Dermis blood vessel endothelial cell (primary cell): ENCODE measurements at regions not wholly inside any gene's neighbourhood (a gene's known extent, or its start where the extent isn't known, plus 50 kb on each side); places are given as distances from the start of the nearest gene placed in this dataset.
"Not testable (repeated sequence)": the region's sequence is repeated elsewhere in the genome, so short reads cannot be mapped to it uniquely, and the experiment has no call there.

ENCODE experiments used
- DNase-seq: peaks from one replicate; pipeline ENCODE4 v3.0.0; 2010

DNA sequence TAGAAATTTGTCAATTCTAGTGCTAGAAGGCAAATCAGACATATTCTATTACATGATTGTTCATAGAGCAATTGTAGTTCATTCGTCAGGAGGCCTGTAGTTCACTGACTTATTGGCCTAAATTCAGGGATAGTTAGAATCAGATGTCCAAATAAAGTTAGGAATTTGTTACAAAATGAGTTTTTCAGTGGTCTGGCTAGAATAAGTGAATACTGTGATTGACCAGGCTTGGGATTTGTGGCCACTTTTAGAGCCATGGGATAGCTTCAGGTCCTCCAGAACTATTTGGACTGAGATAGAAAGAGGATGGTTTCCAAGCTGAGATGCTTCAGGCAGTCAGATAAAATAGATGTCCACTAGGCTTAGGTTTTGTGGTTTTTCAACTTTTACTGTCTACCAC lies 199.1 kb upstream of the MPDZ start:
- no peak for DNase-seq

DNA sequence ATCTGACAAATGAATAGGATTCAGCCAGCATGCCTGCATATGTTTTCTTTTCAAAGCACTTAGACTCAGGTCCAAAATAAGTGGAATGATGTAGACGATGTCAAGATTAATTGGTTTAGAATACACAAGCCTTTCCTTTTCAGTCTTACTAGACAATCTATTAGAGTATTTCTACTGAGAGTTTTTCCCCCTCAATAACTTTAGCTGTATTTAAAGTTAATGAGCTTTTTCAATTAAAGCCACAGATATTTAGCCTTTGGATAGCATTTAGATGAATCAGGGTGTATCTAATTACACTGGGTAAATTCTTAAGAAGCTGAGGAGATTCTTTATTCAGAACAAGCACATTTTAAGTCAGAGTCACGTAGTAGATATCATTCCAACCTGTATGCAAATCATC lies 198.7 kb upstream of the MPDZ start:
- no peak for DNase-seq

DNA sequence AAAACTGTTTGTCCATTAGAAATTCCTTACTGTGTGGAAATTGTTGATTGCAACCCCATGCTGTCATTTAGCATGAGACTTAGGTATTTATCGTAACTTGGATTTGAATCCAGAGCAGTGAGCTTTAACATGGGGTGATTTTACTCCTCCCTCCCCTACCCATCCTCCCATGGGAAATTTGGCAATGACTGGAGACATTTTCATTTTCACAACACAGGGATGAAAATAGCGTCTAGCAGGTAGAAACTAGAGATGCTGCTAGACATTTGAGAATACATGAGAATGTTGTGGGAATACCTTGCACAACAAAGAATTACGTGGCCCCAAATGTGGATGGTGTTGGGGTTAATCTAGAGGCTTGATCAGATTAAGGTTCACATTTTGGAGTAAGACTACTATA lies 191.3 kb upstream of the MPDZ start:
- no peak for DNase-seq

DNA sequence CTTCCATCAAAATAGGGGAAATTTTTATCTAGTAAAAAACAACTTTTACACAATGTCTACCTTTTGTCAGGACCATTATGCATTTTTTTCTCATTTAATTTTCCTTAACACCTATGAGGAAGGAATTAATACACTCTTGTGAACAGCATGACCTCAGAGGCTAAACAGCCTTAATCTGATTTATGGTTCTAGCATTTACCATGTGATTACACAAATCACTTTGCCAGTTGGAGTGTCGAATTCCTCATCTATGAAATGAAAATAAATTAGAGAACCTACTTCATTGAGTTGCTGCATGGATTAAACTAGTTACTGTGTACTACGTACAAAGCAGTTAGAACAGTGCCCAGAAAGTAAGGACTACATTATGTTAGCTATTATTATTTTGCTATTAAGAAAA lies 187.7 kb upstream of the MPDZ start:
- DNase-seq: no peak

DNA sequence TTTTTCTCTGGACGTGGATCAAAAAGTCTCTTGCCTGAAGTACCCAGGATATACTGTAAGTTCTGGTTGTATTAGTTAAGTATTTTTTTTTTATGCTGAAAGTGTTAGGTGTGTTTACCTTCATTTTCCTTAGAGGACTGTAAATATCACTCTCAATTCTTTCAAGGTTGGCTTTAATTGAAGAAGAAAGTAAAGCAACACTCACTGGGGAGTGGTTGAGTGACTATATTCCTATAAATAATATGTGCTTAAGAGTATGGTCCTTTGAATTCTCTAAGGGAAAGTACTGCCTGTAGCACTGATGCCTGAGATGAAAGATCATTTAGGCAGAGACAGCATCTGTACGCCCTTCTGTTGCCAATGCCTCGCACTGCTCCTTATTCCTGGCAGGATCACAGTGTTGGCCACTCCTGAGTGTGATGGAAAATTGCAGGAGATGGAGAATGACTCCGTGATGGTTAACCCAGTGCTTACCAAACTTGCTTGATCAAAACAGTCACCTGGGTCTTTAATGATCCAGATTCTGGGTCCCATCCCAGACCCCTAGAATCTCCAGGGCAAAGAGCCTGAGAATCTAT lies 182.0 kb upstream of the MPDZ start:
- no peak for DNase-seq

DNA sequence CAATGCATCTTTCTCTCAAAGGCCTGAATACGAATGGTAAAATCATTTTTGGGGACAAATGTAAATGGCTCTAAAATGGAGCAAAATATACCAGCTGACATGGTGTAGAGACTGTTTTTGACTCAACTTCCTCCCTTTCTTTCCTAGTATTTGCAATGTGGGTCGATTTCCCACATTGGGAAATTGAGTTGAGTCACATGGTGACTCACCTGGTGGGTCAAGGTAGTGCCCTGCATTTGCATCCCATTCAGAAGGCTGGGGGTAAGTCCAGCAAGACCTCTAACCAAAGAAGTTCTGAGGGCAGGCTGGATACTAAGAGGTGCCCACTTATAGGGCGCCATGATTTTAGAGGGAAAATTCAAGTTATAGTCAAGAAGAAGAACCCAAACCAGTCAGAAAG lies 179.6 kb upstream of the MPDZ start:
- peak; percentile 12 for DNase-seq

DNA sequence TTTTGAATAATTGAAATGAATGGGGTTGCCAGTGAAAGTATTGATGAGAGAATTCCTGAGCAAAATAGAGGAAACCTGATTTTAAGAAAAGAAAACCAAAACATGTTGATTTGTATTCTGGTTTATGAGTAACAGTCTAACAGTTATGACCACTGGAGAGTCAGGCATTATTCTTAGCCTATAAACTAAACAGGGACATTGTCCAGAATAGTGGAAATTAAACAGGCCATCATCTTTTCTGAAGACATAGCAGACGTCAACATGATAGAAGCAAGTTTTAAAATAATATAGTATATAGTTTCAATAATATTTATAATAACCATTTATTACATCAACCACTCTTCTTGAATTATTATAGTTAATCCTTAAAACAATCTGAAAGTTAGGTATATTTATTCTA lies 178.3 kb upstream of the MPDZ start:
- DNase-seq: no peak

DNA sequence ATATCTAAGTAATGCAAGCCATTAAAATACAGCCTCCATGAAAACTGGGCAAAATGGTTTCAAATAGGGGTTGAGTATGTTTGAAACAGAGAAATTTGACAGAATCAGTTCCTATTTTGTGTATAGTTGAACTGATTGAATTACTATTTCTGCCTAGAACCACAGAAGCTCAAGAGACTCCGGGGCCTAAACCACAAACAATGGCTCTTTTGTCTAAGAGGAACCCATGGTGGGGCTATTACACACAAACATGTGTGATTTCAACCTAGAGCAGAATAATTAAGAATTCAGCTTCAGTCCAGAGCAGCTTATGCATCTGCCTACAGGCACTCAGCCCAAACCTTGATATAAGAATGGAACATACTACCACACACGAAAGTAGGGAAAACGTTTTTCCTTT lies 171.2 kb upstream of the MPDZ start:
- no peak for DNase-seq

DNA sequence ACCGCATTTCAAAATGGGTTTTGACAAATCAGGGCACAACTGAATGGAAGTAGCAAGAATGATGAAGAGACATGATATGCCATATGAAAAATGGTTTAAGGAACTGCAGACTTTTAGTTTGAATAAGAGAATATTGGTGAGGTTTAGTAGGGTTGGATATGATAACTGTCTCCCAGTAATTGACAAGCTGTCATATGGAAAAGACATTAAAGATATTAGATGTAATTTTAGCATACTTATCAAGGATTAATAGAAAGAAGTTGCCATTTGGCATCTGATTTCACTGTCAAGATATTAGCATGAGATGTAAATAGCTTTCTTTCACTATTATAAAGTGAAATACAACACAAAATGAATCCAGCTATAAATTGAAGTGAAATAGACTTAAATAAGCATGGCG lies 169.0 kb upstream of the MPDZ start:
- no peak for DNase-seq

DNA sequence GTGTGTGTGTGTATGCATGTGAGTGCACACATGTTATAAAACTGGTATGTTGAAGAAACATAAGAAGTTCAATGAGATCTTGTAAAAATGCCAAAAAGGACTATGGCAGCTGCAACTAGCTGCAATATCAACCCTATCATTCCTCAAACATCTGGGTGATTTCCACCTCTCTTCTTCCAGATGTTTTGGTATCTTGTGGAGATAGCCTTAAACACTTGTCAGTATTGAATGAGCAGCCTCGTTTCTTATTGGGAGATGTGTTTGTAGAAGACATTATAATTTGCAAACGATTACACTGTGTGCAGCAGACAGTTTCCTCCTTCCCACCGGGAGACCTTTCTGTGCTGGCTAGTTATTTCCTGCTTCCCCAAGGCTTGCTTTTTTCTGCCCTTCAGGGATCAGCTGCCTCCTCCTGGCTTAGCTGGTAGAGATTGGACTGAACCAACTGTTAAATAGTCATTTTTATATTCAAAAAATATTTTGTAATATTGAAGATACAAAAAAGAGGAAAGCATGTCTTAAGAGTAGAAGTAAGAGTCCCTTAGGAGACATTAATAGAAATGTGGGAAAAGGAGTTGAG lies 168.4 kb upstream of the MPDZ start:
- DNase-seq: peak; percentile 62

DNA sequence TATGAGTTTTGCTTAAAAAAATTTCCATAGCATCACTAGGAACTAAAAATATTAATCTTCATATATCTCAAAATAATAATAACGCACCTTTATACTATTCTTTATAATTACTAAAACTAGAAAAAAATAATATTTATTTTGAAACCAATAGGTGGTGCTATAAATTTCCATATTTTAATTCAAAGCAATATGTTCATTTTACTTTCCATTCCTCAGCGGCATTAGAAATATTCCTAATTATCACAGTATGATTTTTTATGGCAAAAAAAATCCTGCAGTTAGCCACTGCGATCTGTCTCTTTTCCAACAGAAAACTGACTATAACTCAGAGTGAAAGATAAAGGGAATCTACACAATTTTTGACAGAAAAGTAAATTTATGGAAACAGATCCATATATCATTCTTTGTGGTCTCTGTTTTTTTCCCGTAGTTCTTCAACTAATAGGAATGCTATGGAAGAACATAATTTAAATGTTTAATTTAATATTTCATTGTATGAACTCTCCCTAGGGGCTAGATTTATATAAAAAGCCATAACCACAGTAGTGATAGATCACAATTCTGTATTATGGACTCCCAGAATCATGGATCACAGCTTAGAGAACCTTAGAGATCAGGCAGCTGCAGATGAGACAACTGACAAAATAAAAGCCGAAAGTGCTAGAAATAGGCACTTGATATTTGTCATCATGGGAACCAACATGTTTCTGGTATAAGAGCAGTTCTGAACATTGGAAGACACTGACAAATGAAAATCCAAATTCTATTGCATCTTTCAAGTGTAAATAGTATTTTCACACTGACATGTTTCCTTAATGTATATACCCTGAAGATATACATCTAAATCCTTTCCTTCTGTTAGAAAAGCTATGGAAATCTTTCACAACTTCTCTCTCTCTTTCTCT lies 167.7 kb upstream of the MPDZ start:
- peak; percentile 25 for DNase-seq

DNA sequence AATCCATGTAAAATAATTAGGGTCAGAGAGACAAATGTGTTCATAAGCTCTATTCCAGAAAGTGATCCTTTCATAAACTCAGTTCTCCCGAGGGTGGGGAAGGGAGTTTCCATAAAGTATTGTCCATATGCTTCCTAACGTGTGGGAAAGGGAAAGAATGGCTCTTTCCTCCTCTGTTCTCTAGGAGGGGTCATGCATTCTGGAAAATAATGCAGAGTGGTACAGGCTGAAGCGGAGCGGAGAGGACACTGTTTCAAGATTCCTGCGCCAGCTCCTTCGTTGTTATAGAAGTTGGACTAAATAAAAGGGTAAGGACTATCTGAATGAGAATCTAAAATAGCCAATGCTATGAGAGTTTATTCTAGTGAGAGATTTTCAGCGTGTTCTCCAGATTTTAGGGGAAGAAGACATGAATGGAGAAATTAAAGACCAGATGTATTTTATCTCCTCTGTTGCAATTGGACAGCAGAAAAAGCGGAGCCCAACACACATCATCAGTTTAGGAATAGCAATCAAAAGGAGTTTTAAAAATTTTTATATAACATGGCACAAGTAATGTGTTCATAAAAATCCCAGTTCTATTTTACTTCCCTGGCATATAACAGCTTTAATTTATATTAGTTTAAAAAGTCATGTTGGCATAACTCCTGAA lies 166.9 kb upstream of the MPDZ start:
- DNase-seq: peak; percentile 60

DNA sequence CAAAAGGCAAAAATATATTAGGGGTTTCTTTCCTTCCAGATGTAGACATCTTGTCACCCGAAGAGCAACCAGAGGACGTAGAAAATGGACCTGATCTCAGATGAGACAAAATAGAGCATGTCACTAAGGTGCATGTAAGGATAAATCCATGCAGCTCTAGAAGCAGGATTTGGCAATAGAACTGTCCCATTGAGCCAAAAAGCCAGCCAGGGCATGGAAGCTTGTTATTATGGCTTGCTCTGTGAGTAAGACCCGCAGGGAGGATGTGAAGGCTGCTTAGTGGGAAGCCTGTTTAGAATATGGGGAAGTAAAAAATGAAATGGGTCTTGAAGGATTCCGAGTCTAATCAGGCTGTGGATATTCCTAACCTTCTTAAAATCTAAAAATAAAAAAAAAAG lies 165.6 kb upstream of the MPDZ start:
- peak; percentile 40 for DNase-seq

DNA sequence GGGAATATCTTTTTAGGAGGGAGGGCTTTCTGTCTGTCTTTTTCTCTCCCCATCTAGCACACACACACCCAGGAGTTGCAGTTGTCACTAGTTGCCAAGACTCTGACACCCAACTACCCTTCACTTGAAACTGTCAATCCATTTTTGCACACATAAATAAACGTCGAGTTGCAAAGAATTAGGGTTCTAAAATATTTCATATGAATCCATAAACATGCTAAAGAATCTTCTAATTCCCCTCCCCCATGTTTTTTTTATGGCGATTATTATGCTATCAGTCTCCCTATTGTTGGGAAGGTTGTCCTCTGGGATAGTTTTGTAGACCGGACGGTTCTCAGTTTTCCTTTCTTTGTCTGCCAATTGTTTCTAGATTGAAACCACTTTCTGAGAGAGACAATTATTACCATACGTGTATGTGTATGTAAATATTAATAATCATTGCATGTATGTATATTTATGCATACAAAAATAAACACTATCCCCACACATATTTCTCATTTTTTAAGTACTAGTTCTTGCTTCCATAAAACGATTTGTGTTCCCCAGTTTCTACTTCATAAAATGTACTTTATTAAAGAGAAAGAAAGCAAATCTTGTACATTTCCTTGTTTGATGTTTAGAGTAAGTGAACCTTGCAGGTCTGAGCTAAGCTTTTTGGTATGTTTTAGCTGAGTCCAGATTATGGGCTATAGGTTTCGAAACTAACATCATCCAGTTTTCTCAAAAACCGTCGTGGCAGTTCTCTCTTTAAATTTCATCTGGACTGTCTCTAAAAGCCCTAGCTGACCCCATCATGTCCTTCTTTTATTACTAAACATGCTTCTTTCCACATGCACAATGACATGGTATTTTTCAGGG lies 165.0 kb upstream of the MPDZ start:
- peak; percentile 26 for DNase-seq

DNA sequence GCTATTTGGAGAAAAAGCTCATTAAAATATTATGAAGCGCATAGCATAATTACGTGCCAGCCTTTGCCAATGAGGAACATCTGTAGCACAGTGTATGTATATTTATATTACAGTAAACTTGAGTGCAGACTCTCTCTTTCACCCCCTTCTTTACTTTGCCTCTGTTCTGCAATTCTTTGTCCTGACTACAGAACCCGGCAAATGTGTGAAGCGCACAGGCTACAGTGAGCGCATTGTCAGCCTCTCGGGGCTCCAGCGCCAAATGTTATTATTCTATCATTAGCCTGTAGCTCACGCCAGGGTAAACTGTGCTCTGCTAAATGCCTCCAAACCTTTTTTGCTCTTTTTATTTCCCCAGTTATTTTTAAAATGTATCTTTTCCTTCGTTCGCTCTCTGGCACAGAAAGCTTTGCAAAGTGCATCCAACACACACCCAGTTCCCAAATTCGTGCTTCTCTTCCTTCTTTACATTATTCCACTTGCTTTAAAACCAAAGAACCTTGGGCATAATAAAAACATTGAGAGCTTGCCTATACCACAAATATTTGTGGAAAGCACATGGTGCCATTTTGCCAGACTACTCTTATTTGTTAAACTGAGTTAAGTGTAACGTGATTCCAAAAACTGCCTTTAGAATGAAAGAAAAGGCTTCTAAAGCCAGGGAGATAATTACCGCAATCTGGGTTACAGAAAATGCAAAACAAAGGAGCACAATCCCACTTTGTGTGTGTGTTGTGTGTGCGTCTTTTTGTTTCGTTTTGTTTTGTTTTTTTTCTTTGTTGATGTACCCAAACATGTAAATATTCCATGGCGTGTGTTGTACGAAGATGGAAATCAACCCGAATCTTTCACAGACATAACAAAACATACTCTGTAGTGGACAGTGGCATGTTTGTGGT lies 164.1 kb upstream of the MPDZ start:
- DNase-seq: peak; percentile 28

DNA sequence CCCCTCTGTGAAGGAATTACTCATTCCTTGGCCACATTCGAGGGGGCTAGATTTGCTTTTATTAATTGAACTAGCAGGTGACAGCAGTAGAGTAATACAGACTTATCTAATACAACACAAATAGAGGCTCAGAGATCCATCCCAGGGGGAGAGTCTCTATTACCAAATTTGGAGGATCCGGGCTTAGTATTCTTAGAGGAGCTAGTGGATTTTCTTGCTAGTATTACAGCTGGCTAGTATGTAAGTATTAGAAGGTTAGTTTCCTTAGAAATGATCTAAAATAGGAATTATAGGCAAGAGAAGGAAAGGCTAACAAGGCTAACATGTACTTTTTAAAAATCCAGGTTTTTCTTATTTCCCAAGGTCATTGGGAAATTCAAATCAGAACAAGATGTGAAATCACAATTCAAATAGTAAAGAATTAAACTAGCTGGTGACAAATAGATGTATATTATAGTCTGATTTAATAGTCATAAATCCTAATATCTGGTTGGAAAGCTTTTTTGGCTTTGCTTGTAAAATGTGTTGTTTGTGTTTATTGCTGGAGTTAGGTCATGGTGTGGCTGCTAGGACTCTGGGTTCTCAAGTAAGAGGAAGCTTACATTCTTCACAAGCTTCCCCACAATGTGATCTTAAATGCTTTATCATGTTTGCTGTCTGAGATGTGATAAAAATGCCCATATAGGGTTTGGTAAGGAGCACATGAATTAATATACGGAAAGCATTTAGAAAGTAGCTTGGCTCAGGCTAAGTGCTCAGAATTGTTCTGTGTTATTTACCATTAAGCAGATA lies 160.4 kb upstream of the MPDZ start:
- no peak for DNase-seq

DNA sequence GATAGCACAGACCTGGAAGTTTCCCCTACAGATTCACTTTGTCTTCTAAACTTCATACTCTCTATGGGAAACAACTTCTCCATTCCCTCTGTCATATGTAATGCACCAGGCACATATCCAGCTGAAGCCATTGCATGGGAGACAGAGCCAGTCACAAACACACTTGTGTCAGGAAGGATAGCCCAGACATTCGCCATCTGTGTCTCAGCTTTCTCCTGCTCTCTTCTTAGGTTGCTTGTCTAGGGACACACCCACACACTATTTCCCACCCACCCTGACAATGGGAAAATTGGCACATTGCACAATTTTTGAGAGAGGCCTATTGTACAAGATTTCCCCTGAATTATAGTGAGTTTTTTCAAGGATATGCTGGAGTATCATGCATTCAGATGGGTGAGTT lies 158.4 kb upstream of the MPDZ start:
- DNase-seq: peak; percentile 32

DNA sequence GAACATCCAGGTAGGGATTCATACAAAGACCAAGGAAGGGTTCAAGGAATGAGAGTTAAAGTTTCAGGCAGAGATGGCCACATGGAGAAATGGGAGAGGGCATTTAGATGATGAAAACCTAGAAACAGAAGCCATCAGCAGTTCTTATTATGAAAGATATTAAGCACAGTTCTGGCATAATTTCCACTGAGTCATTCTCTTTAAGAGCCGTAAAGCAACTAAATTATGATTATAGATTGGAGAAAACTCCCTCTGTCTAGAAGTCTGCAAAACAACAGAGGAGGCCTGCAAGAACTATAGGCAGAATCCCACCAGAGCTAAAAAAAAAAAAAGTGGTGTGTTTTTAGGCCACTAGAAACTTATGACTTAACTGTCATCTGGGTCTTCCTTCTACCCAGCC lies 157.1 kb upstream of the MPDZ start:
- no peak for DNase-seq

DNA sequence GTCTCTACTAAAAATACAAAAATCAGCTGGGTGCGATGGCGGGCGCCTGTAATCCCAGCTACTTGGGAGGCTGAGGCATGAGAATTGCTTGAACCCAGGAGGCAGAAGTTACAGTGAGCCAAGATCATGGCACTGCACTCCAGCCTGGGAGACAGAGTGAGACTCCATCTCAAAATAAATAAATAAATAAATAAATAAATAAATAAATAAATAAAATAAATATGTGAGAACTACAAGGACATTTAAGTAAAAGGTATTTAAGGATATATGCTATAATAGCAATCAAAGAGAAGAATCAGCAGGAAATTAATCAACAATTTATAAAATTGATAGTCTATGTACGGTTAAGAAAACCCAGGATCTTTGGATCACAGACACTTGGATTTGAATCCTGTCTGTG lies 154.0 kb upstream of the MPDZ start:
- not testable (repeated sequence) for DNase-seq

DNA sequence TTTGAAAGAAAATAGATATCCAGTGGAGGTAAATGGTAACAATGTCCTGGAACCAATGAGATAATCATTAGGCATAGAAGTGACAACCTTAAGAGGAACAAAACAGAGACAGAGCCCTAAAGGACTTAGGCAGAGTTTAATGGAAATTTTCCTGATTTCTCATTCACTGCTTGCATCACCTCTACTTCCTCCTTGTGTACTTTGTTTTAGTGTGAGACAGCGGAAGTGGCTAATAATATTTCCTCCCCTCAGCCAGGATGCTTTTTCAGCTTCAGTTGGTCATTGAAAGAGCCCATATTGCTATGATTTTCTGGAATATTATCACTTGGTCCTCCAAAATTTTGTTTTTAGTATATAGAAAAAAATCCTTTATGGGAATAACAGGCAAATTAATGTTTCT lies 153.4 kb upstream of the MPDZ start:
- peak; percentile 76 for DNase-seq

DNA sequence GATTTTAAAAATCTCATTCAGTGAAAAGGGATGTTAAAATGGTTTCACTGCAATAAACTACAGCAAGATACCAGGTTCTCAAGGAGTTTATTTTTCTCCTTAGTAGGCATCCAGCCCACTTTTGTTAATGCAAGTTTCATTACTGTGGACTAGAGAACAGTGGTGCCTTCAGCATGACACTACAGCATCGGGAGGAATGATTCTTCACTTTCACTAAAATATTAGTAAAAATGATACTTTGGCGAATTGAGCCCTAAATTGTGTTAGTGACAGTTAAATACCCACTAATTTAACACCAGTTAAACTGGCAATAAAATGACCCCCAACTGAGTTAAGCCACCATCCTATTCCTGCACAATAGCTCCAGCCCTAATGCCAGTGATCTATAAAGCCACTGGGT lies 152.2 kb upstream of the MPDZ start:
- DNase-seq: no peak
